Loucy (cell line): ENCODE measurements at regions not wholly inside any gene's neighbourhood (a gene's known extent, or its start where the extent isn't known, plus 50 kb on each side); places are given as distances from the start of the nearest gene placed in this dataset.

ENCODE experiments used
- H2AFZ ChIP-seq: fragments of 200-600 bp; sonication (generic); 2 replicates; pipeline ENCODE4 v1.6.0; 2016; ENCODE audit warnings: antibody characterized with exemption, mild to moderate bottlenecking, low read length, moderate library complexity
- H3F3A ChIP-seq: fragments of 200-600 bp; 2 replicates; pipeline ENCODE4 v1.6.0; 2016; ENCODE audit warnings: antibody characterized with exemption, low read depth, mild to moderate bottlenecking
- H3K27me3 ChIP-seq: fragments of 200-600 bp; sonication (generic); 2 replicates; pipeline ENCODE4 v1.6.1; 2014; ENCODE audit warnings: low read length, mild to moderate bottlenecking; ENCODE audit not compliant: insufficient read depth, poor library complexity, severe bottlenecking
- H3K36me3 ChIP-seq: fragments of 200-600 bp; sonication (generic); 2 replicates; pipeline ENCODE4 v1.6.1; 2016; ENCODE audit warnings: low read length; ENCODE audit not compliant: insufficient read depth
- H3K4me1 ChIP-seq: fragments of 200-600 bp; sonication (generic); 2 replicates; pipeline ENCODE4 v1.5.1; 2014; ENCODE audit warnings: low read length, mild to moderate bottlenecking; ENCODE audit not compliant: insufficient read depth, poor library complexity, severe bottlenecking
- H3K4me2 ChIP-seq: fragments of 200-600 bp; sonication (generic); 2 replicates; pipeline ENCODE4 v1.6.0; 2014; ENCODE audit warnings: antibody characterized with exemption, low read length, low read depth, mild to moderate bottlenecking; ENCODE audit not compliant: poor library complexity, severe bottlenecking
- H3K4me3 ChIP-seq: fragments of 200-600 bp; sonication (generic); 2 replicates; pipeline ENCODE4 v1.5.1; 2014; ENCODE audit warnings: low read length, mild to moderate bottlenecking, mixed read lengths; ENCODE audit not compliant: poor library complexity, severe bottlenecking
- H3K79me2 ChIP-seq: fragments of 200-600 bp; sonication (generic); 2 replicates; pipeline ENCODE4 v1.6.1; 2014; ENCODE audit warnings: low read length; ENCODE audit not compliant: insufficient read depth
- H3K9ac ChIP-seq: fragments of 200-600 bp; sonication (generic); 2 replicates; pipeline ENCODE4 v1.6.0; 2014; ENCODE audit warnings: mild to moderate bottlenecking, low read depth, low read length, moderate library complexity; ENCODE audit not compliant: poor library complexity, severe bottlenecking
- H3K9me2 ChIP-seq: fragments of 200-600 bp; sonication (generic); replicated peaks from 2 replicates; pipeline ENCODE4 v1.6.1; 2016; ENCODE audit warnings: low read depth, low read length, mixed read lengths
- H3K9me3 ChIP-seq: fragments of 200-600 bp; sonication (generic); 2 replicates; pipeline ENCODE4 v1.6.1; 2014; ENCODE audit warnings: mild to moderate bottlenecking, antibody characterized with exemption, low read length, low read depth; ENCODE audit not compliant: insufficient read depth
- H4K20me1 ChIP-seq: fragments of 200-600 bp; sonication (generic); 2 replicates; pipeline ENCODE4 v1.6.0; 2014; ENCODE audit warnings: antibody characterized with exemption, low read length, mild to moderate bottlenecking; ENCODE audit not compliant: insufficient read depth, poor library complexity, severe bottlenecking
- EZH2phosphoT487 ChIP-seq: fragments of 200-600 bp; IDR thresholded peaks from 2 replicates; pipeline ENCODE4 v1.6.1; 2018; ENCODE audit warnings: antibody characterized with exemption, mild to moderate bottlenecking, moderate library complexity, borderline replicate concordance
- TF ChIP-seq, protein P1 (sequence below): fragments of 200-600 bp; sonication (generic); conservative IDR thresholded peaks from 2 replicates; pipeline ENCODE4 v1.5.1; 2014; ENCODE audit warnings: mild to moderate bottlenecking, antibody characterized with exemption, low read length

DNA sequence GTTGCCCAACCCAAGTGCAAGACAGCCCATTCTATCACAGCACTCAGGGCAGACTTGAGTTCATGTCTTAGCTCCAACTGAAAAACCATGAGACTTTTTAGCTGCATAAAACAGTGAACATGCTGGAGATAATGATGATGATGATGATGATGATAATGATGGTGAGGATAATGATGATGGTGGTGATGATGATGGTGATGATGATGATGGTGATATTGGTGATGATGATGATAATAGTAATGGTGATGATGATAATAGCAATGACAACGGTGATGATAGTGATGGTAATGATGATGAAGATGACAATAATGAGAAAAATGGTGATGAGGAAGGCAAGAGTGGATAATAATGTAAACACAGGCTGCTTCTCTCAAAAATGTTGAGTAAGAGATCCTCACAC lies 576.2 kb downstream of the BCL11B start:
- H3K9me3 ChIP-seq, result no peaks in the 10 kb centered on the region
- no peaks in the 10 kb centered on the region for H3F3A ChIP-seq
- H3K36me3 ChIP-seq, result no peaks in the 10 kb centered on the region
- no peaks in the 10 kb centered on the region for H4K20me1 ChIP-seq
- H3K9ac ChIP-seq, result no peak overlapping the region
- H2AFZ ChIP-seq, result no peak overlapping the region
- TF ChIP-seq, protein P1, sequence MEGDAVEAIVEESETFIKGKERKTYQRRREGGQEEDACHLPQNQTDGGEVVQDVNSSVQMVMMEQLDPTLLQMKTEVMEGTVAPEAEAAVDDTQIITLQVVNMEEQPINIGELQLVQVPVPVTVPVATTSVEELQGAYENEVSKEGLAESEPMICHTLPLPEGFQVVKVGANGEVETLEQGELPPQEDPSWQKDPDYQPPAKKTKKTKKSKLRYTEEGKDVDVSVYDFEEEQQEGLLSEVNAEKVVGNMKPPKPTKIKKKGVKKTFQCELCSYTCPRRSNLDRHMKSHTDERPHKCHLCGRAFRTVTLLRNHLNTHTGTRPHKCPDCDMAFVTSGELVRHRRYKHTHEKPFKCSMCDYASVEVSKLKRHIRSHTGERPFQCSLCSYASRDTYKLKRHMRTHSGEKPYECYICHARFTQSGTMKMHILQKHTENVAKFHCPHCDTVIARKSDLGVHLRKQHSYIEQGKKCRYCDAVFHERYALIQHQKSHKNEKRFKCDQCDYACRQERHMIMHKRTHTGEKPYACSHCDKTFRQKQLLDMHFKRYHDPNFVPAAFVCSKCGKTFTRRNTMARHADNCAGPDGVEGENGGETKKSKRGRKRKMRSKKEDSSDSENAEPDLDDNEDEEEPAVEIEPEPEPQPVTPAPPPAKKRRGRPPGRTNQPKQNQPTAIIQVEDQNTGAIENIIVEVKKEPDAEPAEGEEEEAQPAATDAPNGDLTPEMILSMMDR, result no peak
- no peak for TF ChIP-seq EZH2phosphoT487
- no peaks in the 10 kb centered on the region for H3K9me2 ChIP-seq
- H3K27me3 ChIP-seq, result no peaks in the 10 kb centered on the region
- H3K79me2 ChIP-seq, result no peaks in the 10 kb centered on the region
- H3K4me1 ChIP-seq, result no peaks in the 10 kb centered on the region
- H3K4me3 ChIP-seq, result no peak overlapping the region
- no peak overlapping the region for H3K4me2 ChIP-seq

DNA sequence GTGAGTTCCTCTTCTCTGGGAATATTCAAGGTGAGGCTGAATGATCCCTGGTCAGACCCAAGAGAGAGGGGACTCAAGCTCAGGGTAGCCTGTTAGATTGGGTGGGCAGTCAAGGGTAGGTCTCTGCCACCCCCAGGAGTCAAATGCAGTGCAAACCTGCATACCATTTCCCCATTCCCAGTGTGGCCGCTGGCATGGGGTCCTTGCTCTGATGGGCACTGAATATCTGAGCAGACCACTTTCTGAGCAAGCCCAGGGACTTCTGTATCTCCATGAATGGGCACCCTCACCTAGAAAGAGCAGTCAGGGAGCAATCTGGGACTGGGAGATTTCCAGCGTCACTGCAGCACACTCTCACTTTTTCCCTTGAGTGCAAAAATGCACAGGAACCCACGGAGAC lies 573.7 kb downstream of the BCL11B start:
- H3F3A ChIP-seq, result no peaks in the 10 kb centered on the region
- no peaks in the 10 kb centered on the region for H4K20me1 ChIP-seq
- H3K9me3 ChIP-seq, result no peaks in the 10 kb centered on the region
- no peak overlapping the region for H2AFZ ChIP-seq
- no peak overlapping the region for H3K4me3 ChIP-seq
- H3K9me2 ChIP-seq, result no peaks in the 10 kb centered on the region
- no peak for TF ChIP-seq EZH2phosphoT487
- TF ChIP-seq, protein P1, result no peak
- H3K79me2 ChIP-seq, result no peaks in the 10 kb centered on the region
- no peak overlapping the region for H3K9ac ChIP-seq
- peaks cover 4% of the 10 kb centered on the region for H3K4me1 ChIP-seq
- H3K4me2 ChIP-seq, result no peak overlapping the region
- no peaks in the 10 kb centered on the region for H3K36me3 ChIP-seq
- H3K27me3 ChIP-seq, result no peaks in the 10 kb centered on the region

DNA sequence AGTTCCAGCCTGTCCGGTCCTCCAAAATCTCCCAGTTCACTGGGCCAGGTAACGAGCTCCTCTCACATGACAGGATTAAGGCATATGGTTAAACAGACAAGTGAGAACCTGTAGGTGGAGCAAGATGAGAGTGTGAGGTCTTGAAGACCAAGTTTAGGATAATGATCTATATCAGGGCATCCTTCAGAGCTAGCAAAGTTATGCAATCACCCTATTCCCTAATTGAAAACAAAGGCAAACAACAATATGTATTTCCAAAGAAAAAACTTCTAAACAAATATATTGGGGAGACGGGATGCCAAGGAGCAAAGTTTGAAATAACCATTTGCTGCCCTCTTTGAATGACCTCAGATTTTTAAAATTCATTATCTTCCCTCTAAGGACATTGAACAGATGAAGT lies 571.2 kb downstream of the BCL11B start:
- no peaks in the 10 kb centered on the region for H3K27me3 ChIP-seq
- no peak overlapping the region for H3K4me3 ChIP-seq
- H3K9ac ChIP-seq, result no peak overlapping the region
- no peaks in the 10 kb centered on the region for H3K79me2 ChIP-seq
- H4K20me1 ChIP-seq, result no peaks in the 10 kb centered on the region
- TF ChIP-seq, protein P1, result no peak
- TF ChIP-seq EZH2phosphoT487, result no peak
- no peak overlapping the region for H3K4me2 ChIP-seq
- no peaks in the 10 kb centered on the region for H3K9me2 ChIP-seq
- H3F3A ChIP-seq, result no peaks in the 10 kb centered on the region
- H3K9me3 ChIP-seq, result no peaks in the 10 kb centered on the region
- no peak overlapping the region for H2AFZ ChIP-seq
- peaks cover 21% of the 10 kb centered on the region for H3K4me1 ChIP-seq
- no peaks in the 10 kb centered on the region for H3K36me3 ChIP-seq
